HG02759 (cell line): ENCODE measurements at regions not wholly inside any gene's neighbourhood (a gene's known extent, or its start where the extent isn't known, plus 50 kb on each side); places are given as distances from the start of the nearest gene placed in this dataset.

Experiments used
- ATAC-seq: cut with Tn5 transposase; IDR thresholded peaks from one replicate; pipeline ENCODE4 v1.9.1; 2021; ENCODE audit warnings: mild to moderate bottlenecking, moderate library complexity; ENCODE audit not compliant: unreplicated experiment

- ATAC-seq = no peak
These were observed 54.6 kb upstream of the RXRA start for GRCh38 chr9:134271338-134272301.

GRCh38 chr9:134272302-134273023 lies 53.8 kb upstream of the RXRA start:
- ATAC-seq = no peak

- no peak for ATAC-seq
These were observed 52.6 kb upstream of the RXRA start for GRCh38 chr9:134273647-134274046.

- no peak for ATAC-seq
These were observed 50.9 kb upstream of the RXRA start for GRCh38 chr9:134275375-134275774.

- no peak for ATAC-seq
These were observed 49.6 kb upstream of the RXRA start for GRCh38 chr9:134276453-134277245.
